ENCODE measurements at regions not wholly inside any gene's neighbourhood (a gene's known extent, or its start where the extent isn't known, plus 50 kb on each side); places are given as distances from the start of the nearest gene placed in this dataset.
A peak's percentile ranks its signal among the peaks of the same experiment; 100 is the strongest.

GRCh38 chr7:34389332-34390078, 268.5 kb upstream of the NPSR1 start:
- no peak for TF ChIP-seq ZNF462 (CRISPR knock-in tag; IDR thresholded peaks at IDR 0.05)
- TF ChIP-seq CTCF (conservative IDR thresholded peaks at IDR 0.05; ENCODE audit: low read depth in 2 of 2), result peak; percentile 57 to 69
- no peak overlapping the region for H2AFZ ChIP-seq
- DNase-seq (ENCODE audit: low spot score) (peak; percentile 46), ATAC-seq (no peak; the same call in 2 of the 3 replicates)
- no peaks in the 10 kb centered on the region for H3K9me3 Mint-ChIP-seq
- no peak overlapping the region for H3K4me2 ChIP-seq
- H3K79me2 ChIP-seq (replicated peaks; ENCODE audit: insufficient read depth), result no peaks in the 10 kb centered on the region
- H3K4me3 Mint-ChIP-seq, result no peak overlapping the region
- no peaks in the 10 kb centered on the region for H3K27me3 ChIP-seq (ENCODE audit: insufficient read depth)
- H3K27ac Mint-ChIP-seq, result 0 out of 2 replicates have a peak overlapping the region, but pooled peaks have one; percentile 0
- H3F3A ChIP-seq (replicated peaks; ENCODE audit: low read depth), result no peaks in the 10 kb centered on the region
- no peaks in the 10 kb centered on the region for H3K9me2 ChIP-seq (ENCODE audit: insufficient read depth)
- H3K4me1 Mint-ChIP-seq, result peaks cover 24% of the 10 kb centered on the region
- no peaks in the 10 kb centered on the region for H4K20me1 ChIP-seq (replicated peaks; ENCODE audit: insufficient read depth)
- H3K4me3 ChIP-seq, result no peak overlapping the region
- no peaks in the 10 kb centered on the region for H3K27me3 Mint-ChIP-seq (ENCODE audit: insufficient read depth, low read depth, poor library complexity)
- H3K4me1 ChIP-seq (ENCODE audit: insufficient read depth), result peaks cover 32% of the 10 kb centered on the region
- H3K27ac ChIP-seq (ENCODE audit: low read depth), result no peak overlapping the region
- H3K36me3 ChIP-seq (ENCODE audit: insufficient read depth), result 0 out of 2 replicates have a peak, but pooled peaks cover under 1% of the 10 kb centered on the region
- no peaks in the 10 kb centered on the region for H3K36me3 Mint-ChIP-seq (ENCODE audit: low read depth)

GRCh38 chr7:34390103-34390502, 267.9 kb upstream of the NPSR1 start:
- H3K36me3 ChIP-seq (ENCODE audit: insufficient read depth), result no peaks in the 10 kb centered on the region
- H3K27me3 Mint-ChIP-seq (ENCODE audit: insufficient read depth, low read depth, poor library complexity), result no peaks in the 10 kb centered on the region
- H3K27ac ChIP-seq (ENCODE audit: low read depth), result no peak overlapping the region
- DNase-seq (ENCODE audit: low spot score) (no peak), ATAC-seq (no peak)
- H3K9me2 ChIP-seq (ENCODE audit: insufficient read depth), result no peaks in the 10 kb centered on the region
- no peaks in the 10 kb centered on the region for H3K36me3 Mint-ChIP-seq (ENCODE audit: low read depth)
- peaks cover 32% of the 10 kb centered on the region for H3K4me1 ChIP-seq (ENCODE audit: insufficient read depth)
- H3K4me2 ChIP-seq, result no peak overlapping the region
- no peak overlapping the region for H3K4me3 ChIP-seq
- H2AFZ ChIP-seq, result no peak overlapping the region
- H3K4me3 Mint-ChIP-seq, result no peak overlapping the region
- no peaks in the 10 kb centered on the region for H3K79me2 ChIP-seq (replicated peaks; ENCODE audit: insufficient read depth)
- no peaks in the 10 kb centered on the region for H4K20me1 ChIP-seq (replicated peaks; ENCODE audit: insufficient read depth)
- no peaks in the 10 kb centered on the region for H3K27me3 ChIP-seq (ENCODE audit: insufficient read depth)
- peaks cover 30% of the 10 kb centered on the region for H3K4me1 Mint-ChIP-seq
- no peak overlapping the region for H3K27ac Mint-ChIP-seq
- H3K9me3 Mint-ChIP-seq, result no peaks in the 10 kb centered on the region
- no peaks in the 10 kb centered on the region for H3F3A ChIP-seq (replicated peaks; ENCODE audit: low read depth)
- TF ChIP-seq ZNF462 (CRISPR knock-in tag; IDR thresholded peaks at IDR 0.05), result no peak

All from GM23338 (cell line).